C1 segment of cervical spinal cord (tissue), 14 donors: ENCODE measurements at regions not wholly inside any gene's neighbourhood (a gene's known extent, or its start where the extent isn't known, plus 50 kb on each side); places are given as distances from the start of the nearest gene placed in this dataset.

ENCODE experiments used
- DNase-seq, 14 donors: peaks; one replicate each; lab custom pipeline; 2025; lab: John Stamatoyannopoulos, UW

- DNase-seq, result no peak
Observed at GRCh38 chr11:110022548-110022947, 70.6 kb upstream of the ZC3H12C start.

- no peak for DNase-seq
Observed at GRCh38 chr11:110023711-110024110, 69.5 kb upstream of the ZC3H12C start.

GRCh38 chr11:110026858-110027626 is 66.2 kb upstream of the ZC3H12C start:
- peak in 5 of 14 donors; percentile 5 to 56 (median 9) for DNase-seq

GRCh38 chr11:110027627-110028371 is 65.4 kb upstream of the ZC3H12C start:
- DNase-seq, result no peak

GRCh38 chr11:110028921-110029320 is 64.3 kb upstream of the ZC3H12C start:
- DNase-seq, result no peak

GRCh38 chr11:110029714-110030113 is 63.5 kb upstream of the ZC3H12C start:
- no peak for DNase-seq

DNA sequence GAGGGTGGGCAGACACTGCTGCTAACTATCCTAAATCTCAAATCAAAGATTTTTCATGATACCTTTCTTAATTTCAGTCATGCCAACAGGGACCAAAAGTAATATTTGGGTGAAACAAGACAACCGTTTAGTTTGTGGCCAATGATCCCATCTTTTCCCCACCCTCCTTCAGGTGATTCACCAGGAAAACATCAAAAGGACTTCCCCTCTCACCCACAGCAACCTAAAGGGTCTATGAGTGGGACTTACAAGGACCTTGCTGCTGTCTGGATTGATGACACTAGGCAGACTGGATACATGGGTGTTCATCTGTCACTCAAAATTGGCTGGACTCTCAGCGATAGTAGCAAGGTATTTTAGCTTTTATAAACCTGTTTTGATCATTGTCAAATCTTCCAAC is 62.0 kb upstream of the ZC3H12C start:
- no peak for DNase-seq

GRCh38 chr11:110032259-110032658 is 60.9 kb upstream of the ZC3H12C start:
- peak in 3 of 14 donors; percentile 1 to 11 (median 3) for DNase-seq

DNA sequence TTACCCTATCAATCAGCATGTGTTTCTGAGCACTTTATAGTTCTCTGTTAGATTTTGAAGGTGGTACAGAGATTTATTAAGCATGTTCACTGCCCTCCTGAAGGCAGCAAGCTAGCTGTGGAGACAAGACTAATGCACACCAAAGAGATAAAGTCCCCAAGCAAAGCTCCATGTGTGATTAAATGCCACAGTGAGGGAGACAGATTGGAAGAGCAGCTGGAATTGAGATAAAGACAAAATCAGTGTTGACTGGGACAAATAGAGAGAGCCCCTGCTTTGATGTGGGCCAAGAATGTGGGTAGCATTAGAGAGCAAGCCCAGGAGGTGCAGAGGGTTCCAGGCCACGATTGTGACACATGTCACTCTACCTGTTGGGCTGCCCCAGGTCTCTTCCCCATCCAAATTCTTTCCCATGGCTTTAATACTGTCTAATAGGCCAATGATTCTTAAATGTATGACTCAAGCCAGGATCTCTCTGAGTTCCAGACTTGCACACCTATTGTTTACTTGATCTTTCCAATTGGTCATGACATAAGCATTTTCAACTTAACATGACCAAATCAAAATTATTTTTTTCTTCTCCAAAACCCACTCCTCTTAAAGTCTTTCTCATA is 60.1 kb upstream of the ZC3H12C start:
- no peak for DNase-seq

DNA sequence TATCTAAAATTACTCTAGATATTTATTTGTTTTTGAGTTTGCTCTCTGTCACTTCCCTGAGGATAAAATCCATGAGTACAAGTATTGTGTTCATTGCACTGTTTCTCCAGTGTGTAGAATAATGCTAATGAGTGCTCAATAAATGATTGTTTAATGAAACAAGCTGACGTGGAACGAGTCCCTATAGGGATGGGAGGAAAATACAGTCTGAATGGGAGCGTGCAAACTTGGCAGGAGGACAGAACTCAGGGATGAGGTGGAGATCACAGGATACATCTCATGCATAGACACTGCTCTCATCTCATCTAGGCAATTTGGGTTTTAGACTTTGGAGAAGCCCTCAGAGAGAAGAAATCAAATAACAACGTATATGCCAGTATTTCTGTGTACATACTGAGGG is 58.4 kb upstream of the ZC3H12C start:
- DNase-seq, result no peak

DNA sequence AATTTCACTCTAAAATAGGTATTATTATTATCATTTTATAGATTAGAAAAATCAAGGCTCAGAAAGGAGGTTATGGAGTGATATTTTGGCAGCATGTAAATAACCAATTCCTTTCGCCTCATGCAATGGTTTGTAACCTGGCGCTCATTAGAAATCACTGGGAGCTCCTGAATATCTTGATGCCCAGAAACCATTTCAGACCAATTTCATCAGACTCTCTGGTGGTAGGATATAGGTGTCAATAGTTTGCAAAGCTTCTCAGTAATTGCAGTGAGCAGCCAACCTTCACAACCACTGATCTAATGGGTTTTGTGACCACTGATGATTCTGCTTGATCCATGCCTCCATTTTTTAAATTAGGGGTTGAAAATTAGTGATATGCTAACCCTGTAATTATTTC is 57.8 kb upstream of the ZC3H12C start:
- DNase-seq, result no peak

- no peak for DNase-seq
Observed at GRCh38 chr11:110038201-110038600, 55.0 kb upstream of the ZC3H12C start.
